ENCODE measurements at regions not wholly inside any gene's neighbourhood (a gene's known extent, or its start where the extent isn't known, plus 50 kb on each side); places are given as distances from the start of the nearest gene placed in this dataset.

DNA sequence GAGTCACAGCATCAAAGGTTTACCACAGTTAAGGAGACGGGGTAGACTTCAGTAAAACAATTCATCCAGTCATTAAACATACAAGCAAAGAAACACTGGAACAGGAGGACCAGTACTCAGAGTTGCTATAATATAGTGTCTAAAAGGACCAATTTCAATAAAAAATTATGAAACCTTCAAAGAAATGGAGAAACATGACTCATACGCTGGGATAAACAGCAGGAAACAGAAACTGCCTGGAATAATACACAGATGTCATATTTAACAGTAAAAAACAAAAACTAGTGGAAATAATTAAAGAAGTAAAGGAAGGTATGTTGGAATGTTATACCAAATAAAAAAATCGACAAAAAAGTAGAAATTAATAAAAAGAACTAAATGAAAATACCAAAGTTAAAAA is 1075.9 kb downstream of the NR2F1-AS1 start:
- TF ChIP-seq POLR2AphosphoS5 (IDR thresholded peaks at IDR 0.05; ENCODE audit: low read depth): no peak
- TF ChIP-seq, protein P1, sequence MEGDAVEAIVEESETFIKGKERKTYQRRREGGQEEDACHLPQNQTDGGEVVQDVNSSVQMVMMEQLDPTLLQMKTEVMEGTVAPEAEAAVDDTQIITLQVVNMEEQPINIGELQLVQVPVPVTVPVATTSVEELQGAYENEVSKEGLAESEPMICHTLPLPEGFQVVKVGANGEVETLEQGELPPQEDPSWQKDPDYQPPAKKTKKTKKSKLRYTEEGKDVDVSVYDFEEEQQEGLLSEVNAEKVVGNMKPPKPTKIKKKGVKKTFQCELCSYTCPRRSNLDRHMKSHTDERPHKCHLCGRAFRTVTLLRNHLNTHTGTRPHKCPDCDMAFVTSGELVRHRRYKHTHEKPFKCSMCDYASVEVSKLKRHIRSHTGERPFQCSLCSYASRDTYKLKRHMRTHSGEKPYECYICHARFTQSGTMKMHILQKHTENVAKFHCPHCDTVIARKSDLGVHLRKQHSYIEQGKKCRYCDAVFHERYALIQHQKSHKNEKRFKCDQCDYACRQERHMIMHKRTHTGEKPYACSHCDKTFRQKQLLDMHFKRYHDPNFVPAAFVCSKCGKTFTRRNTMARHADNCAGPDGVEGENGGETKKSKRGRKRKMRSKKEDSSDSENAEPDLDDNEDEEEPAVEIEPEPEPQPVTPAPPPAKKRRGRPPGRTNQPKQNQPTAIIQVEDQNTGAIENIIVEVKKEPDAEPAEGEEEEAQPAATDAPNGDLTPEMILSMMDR (IDR thresholded peaks at IDR 0.05; ENCODE audit: insufficient read depth, low read length): no peak
- TF ChIP-seq, protein P2, sequence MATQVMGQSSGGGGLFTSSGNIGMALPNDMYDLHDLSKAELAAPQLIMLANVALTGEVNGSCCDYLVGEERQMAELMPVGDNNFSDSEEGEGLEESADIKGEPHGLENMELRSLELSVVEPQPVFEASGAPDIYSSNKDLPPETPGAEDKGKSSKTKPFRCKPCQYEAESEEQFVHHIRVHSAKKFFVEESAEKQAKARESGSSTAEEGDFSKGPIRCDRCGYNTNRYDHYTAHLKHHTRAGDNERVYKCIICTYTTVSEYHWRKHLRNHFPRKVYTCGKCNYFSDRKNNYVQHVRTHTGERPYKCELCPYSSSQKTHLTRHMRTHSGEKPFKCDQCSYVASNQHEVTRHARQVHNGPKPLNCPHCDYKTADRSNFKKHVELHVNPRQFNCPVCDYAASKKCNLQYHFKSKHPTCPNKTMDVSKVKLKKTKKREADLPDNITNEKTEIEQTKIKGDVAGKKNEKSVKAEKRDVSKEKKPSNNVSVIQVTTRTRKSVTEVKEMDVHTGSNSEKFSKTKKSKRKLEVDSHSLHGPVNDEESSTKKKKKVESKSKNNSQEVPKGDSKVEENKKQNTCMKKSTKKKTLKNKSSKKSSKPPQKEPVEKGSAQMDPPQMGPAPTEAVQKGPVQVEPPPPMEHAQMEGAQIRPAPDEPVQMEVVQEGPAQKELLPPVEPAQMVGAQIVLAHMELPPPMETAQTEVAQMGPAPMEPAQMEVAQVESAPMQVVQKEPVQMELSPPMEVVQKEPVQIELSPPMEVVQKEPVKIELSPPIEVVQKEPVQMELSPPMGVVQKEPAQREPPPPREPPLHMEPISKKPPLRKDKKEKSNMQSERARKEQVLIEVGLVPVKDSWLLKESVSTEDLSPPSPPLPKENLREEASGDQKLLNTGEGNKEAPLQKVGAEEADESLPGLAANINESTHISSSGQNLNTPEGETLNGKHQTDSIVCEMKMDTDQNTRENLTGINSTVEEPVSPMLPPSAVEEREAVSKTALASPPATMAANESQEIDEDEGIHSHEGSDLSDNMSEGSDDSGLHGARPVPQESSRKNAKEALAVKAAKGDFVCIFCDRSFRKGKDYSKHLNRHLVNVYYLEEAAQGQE (IDR thresholded peaks at IDR 0.05; ENCODE audit: insufficient replicate concordance, low read depth): no peak

Measured in HL-60 (cell line).